ENCODE measurements at regions not wholly inside any gene's neighbourhood (a gene's known extent, or its start where the extent isn't known, plus 50 kb on each side); places are given as distances from the start of the nearest gene placed in this dataset.

DNA sequence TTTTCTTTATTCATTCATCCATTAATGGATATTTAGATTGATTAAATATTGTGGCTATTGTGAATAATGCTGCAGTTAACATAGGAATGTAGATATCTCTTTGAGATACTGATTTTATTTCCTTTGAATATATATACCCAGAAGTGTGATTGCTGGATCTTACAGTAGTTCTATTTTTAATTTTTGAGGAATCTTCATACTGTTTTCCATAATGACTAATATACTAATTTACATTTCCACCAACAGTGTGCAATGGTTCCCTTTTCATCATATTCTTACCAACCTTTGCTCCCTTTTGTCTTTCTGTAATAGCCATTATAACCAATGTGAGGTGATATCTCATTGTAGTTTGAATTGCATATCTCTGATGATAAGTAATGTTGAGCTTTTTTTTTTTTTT, 106.3 kb downstream of the OTOL1 start:
- TF ChIP-seq CTCF (IDR thresholded peaks at IDR 0.05) (no peak), POLR2A (IDR thresholded peaks at IDR 0.05) (no peak), POLR2AphosphoS5 (IDR thresholded peaks at IDR 0.05) (no peak), EP300 (IDR thresholded peaks at IDR 0.05) (no peak)

Measured in gastroesophageal sphincter (tissue), 3 donors.